Heart left ventricle (tissue), 13 donors: ENCODE measurements at regions not wholly inside any gene's neighbourhood (a gene's known extent, or its start where the extent isn't known, plus 50 kb on each side); places are given as distances from the start of the nearest gene placed in this dataset.

Experiments
- POLR2A ChIP-seq, 2 donors: fragments of 450-650 bp; IDR thresholded peaks; one replicate each; pipeline ENCODE4 v1.6.1; 2017; ENCODE audit warnings: antibody characterized with exemption in 2 of 2, mild to moderate bottlenecking in 2 of 2, moderate library complexity in 2 of 2
- TF ChIP-seq, protein P1 (sequence below), 12 donors: fragments of 200-600 bp; sonication (generic) in 4 of 12; IDR thresholded peaks; one replicate each; pipeline versions ENCODE4 v1.5.0 to v1.8.0; 2018 to 2022; ENCODE audit warnings: antibody characterized with exemption in 12 of 12, mild to moderate bottlenecking in 5 of 12
- donor health status: ischemic (EF 13 %, LVEDD 7.1; RV severe dilation, severe dysfunction).
- donor health status: DM: no; HTN: yes; CAD: no.
- donor health status: DM: no; HTN: no; CAD: no.
- donor health status: ischemic (EF 25% LVEDD 6.9; RV normal size, moderate dysfunction).
- donor health status: ischemic (EF 25% LVEDD 5.7; RV mildly dilated, moderate dysfunction).
- donor health status: ischemic (EF 35%, LVEDD 5.7; RV mildly dilated, moderate dysfunction).
- donor health status: nonischemic (EF 11% LVEDD 7.7; RV severe dilation, severe dysfunction).
- donor health status: DM: yes; HTN: yes; CAD: no.
- donor health status: PGD.
- donor health status: ischemic (EF 29% LVEDD 5.4; RV normal size, mild dysfunction).
- donor health status: nonischemic (EF 23%, LVEDD 6.1; RV moderate dilation, normal function).

DNA sequence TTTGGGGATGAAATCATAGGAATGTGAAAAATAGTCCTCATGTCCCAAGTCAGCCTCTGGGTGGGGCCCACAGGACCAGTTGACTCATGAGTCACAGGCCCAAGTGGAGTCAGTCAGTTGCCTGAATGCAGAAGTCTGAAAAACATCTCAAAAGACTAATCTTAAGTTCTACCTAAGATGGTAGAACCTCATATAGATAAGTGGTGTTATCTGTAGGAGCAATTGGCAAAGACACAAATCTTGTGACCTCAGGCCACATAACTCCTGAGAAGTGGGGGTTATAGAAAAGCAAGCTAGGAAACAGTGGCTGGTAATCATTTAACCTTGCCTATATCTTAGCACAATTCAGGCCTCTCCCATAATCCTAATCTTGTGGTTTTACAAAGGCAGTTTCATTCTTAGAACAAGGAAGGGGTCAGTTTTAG, 257.1 kb upstream of the SPOPL start:
- no peak for TF ChIP-seq POLR2A (IDR thresholded peaks at IDR 0.05)
- TF ChIP-seq, protein P1, sequence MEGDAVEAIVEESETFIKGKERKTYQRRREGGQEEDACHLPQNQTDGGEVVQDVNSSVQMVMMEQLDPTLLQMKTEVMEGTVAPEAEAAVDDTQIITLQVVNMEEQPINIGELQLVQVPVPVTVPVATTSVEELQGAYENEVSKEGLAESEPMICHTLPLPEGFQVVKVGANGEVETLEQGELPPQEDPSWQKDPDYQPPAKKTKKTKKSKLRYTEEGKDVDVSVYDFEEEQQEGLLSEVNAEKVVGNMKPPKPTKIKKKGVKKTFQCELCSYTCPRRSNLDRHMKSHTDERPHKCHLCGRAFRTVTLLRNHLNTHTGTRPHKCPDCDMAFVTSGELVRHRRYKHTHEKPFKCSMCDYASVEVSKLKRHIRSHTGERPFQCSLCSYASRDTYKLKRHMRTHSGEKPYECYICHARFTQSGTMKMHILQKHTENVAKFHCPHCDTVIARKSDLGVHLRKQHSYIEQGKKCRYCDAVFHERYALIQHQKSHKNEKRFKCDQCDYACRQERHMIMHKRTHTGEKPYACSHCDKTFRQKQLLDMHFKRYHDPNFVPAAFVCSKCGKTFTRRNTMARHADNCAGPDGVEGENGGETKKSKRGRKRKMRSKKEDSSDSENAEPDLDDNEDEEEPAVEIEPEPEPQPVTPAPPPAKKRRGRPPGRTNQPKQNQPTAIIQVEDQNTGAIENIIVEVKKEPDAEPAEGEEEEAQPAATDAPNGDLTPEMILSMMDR (IDR thresholded peaks at IDR 0.05): no peak
